Neural cell (in vitro differentiated cells): ENCODE measurements at regions not wholly inside any gene's neighbourhood (a gene's known extent, or its start where the extent isn't known, plus 50 kb on each side); places are given as distances from the start of the nearest gene placed in this dataset.
"Not testable (repeated sequence)": the region's sequence is repeated elsewhere in the genome, so short reads cannot be mapped to it uniquely, and the experiment has no call there.

Experiments used
- H2AFZ ChIP-seq: fragments of 200-600, 300-800 bp; sonication (generic), shearing (Covaris generic); 2 replicates; pipeline ENCODE4 v1.6.0; 2014; ENCODE audit warnings: low read depth, mild to moderate bottlenecking, antibody characterized with exemption, low read length, moderate library complexity
- H3F3A ChIP-seq: fragments of 200-600 bp; shearing (Covaris generic); 2 replicates; pipeline ENCODE4 v1.6.1; 2016; ENCODE audit warnings: mild to moderate bottlenecking, moderate library complexity, mixed read lengths, antibody characterized with exemption, low read length; ENCODE audit not compliant: insufficient read depth, poor library complexity, severe bottlenecking
- H3K27ac ChIP-seq: fragments of 200-600, 300-800 bp; sonication (generic), shearing (Covaris generic); 2 replicates; pipeline ENCODE4 v1.5.1; 2014; ENCODE audit warnings: mild to moderate bottlenecking, low read length, moderate library complexity
- H3K27me3 ChIP-seq: fragments of 300-800, 200-600 bp; sonication (generic), shearing (Covaris generic); 2 replicates; pipeline ENCODE4 v1.6.0; 2014; ENCODE audit warnings: mild to moderate bottlenecking, low read depth, low read length, moderate library complexity; ENCODE audit not compliant: insufficient read depth
- H3K36me3 ChIP-seq: fragments of 300-800, 200-600 bp; sonication (generic), shearing (Covaris generic); 2 replicates; pipeline ENCODE4 v1.5.1; 2014; ENCODE audit warnings: mild to moderate bottlenecking, antibody characterized with exemption, low read length, moderate library complexity; ENCODE audit not compliant: insufficient read depth
- H3K4me2 ChIP-seq: fragments of 300-800, 200-600 bp; sonication (generic), shearing (Covaris generic); 2 replicates; pipeline ENCODE4 v1.6.0; 2014; ENCODE audit warnings: mild to moderate bottlenecking, low read length
- H3K4me3 ChIP-seq: fragments of 300-800, 200-600 bp; sonication (generic), shearing (Covaris generic); 2 replicates; pipeline ENCODE4 v1.5.1; 2014; ENCODE audit warnings: mild to moderate bottlenecking, low read length, moderate library complexity
- H3K79me2 ChIP-seq: fragments of 200-600 bp; shearing (Covaris generic); replicated peaks from 2 replicates; pipeline ENCODE4 v1.6.0; 2014; ENCODE audit warnings: mild to moderate bottlenecking, low read length, moderate library complexity; ENCODE audit not compliant: insufficient read depth
- H3K9ac ChIP-seq: fragments of 300-800, 200-600 bp; sonication (generic), shearing (Covaris generic); 2 replicates; pipeline ENCODE4 v1.6.1; 2016; ENCODE audit warnings: mild to moderate bottlenecking, low read length, mixed read lengths
- H3K9me2 ChIP-seq: fragments of 200-600 bp; shearing (Covaris generic); 2 replicates; pipeline ENCODE4 v1.6.1; 2016; ENCODE audit warnings: mild to moderate bottlenecking, low read length, mixed read lengths; ENCODE audit not compliant: insufficient read depth
- H3K9me3 ChIP-seq: fragments of 200-600, 300-800 bp; sonication (generic), shearing (Covaris generic); 2 replicates; pipeline ENCODE4 v1.6.1; 2016; ENCODE audit warnings: mild to moderate bottlenecking, mixed run types, low read length, moderate library complexity, mixed read lengths
- H4K20me1 ChIP-seq: fragments of 200-600 bp; shearing (Covaris generic); 2 replicates; pipeline ENCODE4 v1.6.1; 2016; ENCODE audit warnings: mild to moderate bottlenecking, mixed run types; ENCODE audit not compliant: insufficient read depth
- EP300 ChIP-seq: fragments of 450-650 bp; conservative IDR thresholded peaks from 2 replicates; pipeline ENCODE4 v1.6.1; 2014; ENCODE audit warnings: antibody characterized with exemption, mild to moderate bottlenecking, moderate library complexity; ENCODE audit not compliant: poor library complexity, severe bottlenecking
- EZH2 ChIP-seq: fragments of 200-600, 300-800 bp; shearing (Covaris generic), sonication (generic); IDR thresholded peaks from 2 replicates; pipeline ENCODE4 v1.6.1; 2014; ENCODE audit warnings: antibody characterized with exemption, low read length, borderline replicate concordance, mild to moderate bottlenecking; ENCODE audit not compliant: insufficient read depth, poor library complexity, severe bottlenecking
- MXI1 ChIP-seq: fragments of 450-650 bp; conservative IDR thresholded peaks from 2 replicates; pipeline ENCODE4 v1.6.1; 2014; ENCODE audit warnings: antibody characterized with exemption, mild to moderate bottlenecking; ENCODE audit not compliant: poor library complexity, severe bottlenecking
- POLR2AphosphoS5 ChIP-seq: IDR thresholded peaks from 2 replicates; pipeline ENCODE4 v1.6.1; 2012
- RAD21 ChIP-seq: fragments of 450-650 bp; conservative IDR thresholded peaks from 2 replicates; pipeline ENCODE4 v1.6.1; 2014; ENCODE audit warnings: antibody characterized with exemption, mild to moderate bottlenecking, moderate library complexity
- SMC3 ChIP-seq: fragments of 450-650 bp; conservative IDR thresholded peaks from 2 replicates; pipeline ENCODE4 v1.6.1; 2014; ENCODE audit warnings: antibody characterized with exemption, mild to moderate bottlenecking, moderate library complexity; ENCODE audit not compliant: poor library complexity
- TAF1 ChIP-seq: IDR thresholded peaks from 2 replicates; pipeline ENCODE4 v1.6.1; 2012; ENCODE audit warnings: low read depth
- TF ChIP-seq, protein P1 (sequence below): fragments of 450-650 bp; IDR thresholded peaks from 2 replicates; pipeline ENCODE4 v1.5.1; 2014; ENCODE audit warnings: antibody characterized with exemption, mild to moderate bottlenecking, moderate library complexity; ENCODE audit not compliant: poor library complexity, severe bottlenecking
- TF ChIP-seq, protein P2 (sequence below): IDR thresholded peaks from 2 replicates; pipeline ENCODE4 v1.6.1; 2012; ENCODE audit warnings: borderline replicate concordance

DNA sequence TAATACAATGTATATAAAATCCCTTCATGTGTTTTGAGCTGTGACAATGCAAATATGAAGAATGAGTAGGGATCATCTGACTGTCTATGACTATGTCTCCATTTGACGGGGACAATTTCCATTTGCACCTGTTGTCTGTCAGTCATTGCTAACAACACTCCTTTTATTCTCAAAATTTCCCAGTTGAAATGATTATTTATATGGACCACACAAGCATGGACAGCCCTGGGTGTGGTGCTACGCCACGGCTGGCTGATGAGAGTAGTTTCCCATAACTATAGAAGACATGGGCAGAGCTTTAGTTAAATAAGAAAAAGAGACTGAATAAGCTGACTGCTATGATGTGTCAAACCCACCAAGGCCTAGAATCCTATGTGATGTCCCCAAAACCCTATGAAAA is 135.8 kb downstream of the MAP3K21 start:
- H3K36me3 ChIP-seq, result no peaks in the 10 kb centered on the region
- H3K4me3 ChIP-seq, result no peak overlapping the region
- no peaks in the 10 kb centered on the region for H3K79me2 ChIP-seq
- TF ChIP-seq POLR2AphosphoS5, result no peak
- TF ChIP-seq, protein P1, sequence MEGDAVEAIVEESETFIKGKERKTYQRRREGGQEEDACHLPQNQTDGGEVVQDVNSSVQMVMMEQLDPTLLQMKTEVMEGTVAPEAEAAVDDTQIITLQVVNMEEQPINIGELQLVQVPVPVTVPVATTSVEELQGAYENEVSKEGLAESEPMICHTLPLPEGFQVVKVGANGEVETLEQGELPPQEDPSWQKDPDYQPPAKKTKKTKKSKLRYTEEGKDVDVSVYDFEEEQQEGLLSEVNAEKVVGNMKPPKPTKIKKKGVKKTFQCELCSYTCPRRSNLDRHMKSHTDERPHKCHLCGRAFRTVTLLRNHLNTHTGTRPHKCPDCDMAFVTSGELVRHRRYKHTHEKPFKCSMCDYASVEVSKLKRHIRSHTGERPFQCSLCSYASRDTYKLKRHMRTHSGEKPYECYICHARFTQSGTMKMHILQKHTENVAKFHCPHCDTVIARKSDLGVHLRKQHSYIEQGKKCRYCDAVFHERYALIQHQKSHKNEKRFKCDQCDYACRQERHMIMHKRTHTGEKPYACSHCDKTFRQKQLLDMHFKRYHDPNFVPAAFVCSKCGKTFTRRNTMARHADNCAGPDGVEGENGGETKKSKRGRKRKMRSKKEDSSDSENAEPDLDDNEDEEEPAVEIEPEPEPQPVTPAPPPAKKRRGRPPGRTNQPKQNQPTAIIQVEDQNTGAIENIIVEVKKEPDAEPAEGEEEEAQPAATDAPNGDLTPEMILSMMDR, result no peak
- no peak overlapping the region for H3K4me2 ChIP-seq
- no peaks in the 10 kb centered on the region for H3K9me2 ChIP-seq
- no peaks in the 10 kb centered on the region for H3K9me3 ChIP-seq
- H3K27me3 ChIP-seq, result no peaks in the 10 kb centered on the region
- no peaks in the 10 kb centered on the region for H4K20me1 ChIP-seq
- no peaks in the 10 kb centered on the region for H3F3A ChIP-seq
- no peak overlapping the region for H3K27ac ChIP-seq
- no peak overlapping the region for H3K9ac ChIP-seq
- H2AFZ ChIP-seq, result no peak overlapping the region

DNA sequence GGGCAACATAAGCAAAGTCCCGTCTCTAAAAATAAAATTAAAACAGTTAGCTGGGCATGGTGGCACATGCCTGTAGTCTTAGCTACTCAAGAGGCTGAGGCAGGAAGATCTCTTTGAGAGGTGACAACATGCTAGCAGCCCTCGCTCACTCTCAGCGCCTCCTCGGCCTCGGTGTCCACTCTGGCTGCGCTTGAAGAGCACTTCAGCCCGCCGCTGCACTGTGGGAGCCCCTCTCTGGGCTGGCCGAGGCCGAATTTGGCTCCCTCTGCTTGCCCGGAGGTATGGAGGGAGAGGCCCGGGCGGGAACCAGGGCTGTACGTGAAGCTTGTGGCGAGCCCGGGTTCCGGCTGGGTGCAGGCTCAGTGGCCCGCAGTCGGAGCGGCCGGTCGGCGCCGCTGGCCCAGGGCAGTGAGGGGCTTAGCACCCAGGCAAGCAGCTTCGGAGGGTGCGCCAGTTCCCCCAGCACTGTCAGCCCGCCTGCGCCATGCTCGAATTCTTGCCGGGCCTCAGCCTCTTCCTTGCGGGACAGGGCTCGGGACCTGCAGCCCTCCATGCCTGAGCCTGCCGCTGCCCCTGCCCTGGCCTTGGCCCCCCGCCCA is 138.3 kb downstream of the MAP3K21 start:
- no peaks in the 10 kb centered on the region for H3F3A ChIP-seq
- no peak overlapping the region for H3K27ac ChIP-seq
- no peak overlapping the region for H3K4me3 ChIP-seq
- H3K9me3 ChIP-seq, result no peaks in the 10 kb centered on the region
- TF ChIP-seq RAD21, result no peak
- H4K20me1 ChIP-seq, result no peaks in the 10 kb centered on the region
- H3K4me2 ChIP-seq, result no peak overlapping the region
- H3K27me3 ChIP-seq, result no peaks in the 10 kb centered on the region
- no peaks in the 10 kb centered on the region for H3K79me2 ChIP-seq
- no peaks in the 10 kb centered on the region for H3K9me2 ChIP-seq
- H3K9ac ChIP-seq, result no peak overlapping the region
- no peak overlapping the region for H2AFZ ChIP-seq
- H3K36me3 ChIP-seq, result no peaks in the 10 kb centered on the region

DNA sequence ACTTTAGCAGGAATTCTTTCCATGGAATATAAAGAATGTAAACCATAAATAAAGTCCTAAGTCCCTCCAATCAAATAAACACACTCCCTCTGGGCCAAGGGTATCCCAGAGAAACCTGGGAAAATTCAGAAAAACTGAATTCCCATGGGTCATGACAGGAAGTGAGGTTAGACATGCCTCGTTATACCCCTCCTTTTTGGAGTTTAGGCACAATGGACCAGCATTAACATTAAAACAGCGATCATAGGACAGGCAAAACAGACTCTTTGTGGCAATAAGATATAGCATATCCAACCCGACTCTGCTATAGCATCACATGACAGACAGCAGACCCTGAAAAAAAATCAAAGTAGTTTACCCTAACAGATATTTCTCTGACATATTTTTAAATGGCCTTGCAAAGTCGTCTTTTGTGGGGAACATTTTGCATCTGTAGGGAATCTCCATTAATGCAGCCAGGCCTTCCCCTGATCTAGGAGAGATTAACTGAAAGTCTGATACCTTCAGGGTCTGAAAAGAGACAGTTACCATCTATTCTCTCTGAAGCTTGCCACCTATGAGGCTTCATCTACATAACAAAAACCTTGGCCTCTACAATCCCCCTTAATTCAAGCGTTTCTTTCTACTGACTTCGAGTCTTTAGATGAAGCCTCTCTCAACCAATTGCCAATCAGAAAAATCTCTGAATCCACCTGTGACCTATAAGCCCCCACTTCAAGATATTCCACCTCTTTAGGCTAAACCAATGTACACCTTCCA is 143.0 kb upstream of the KCNK1 start:
- Histone ChIP-seq H3K4me2 (no peak overlapping the region), H3K27ac (no peak overlapping the region)
- no peak for TF ChIP-seq RAD21
- no peak for TF ChIP-seq EZH2
- TF ChIP-seq TAF1, result no peak
- no peak for TF ChIP-seq EP300
- TF ChIP-seq, protein P1, result no peak
- TF ChIP-seq MXI1, result no peak
- TF ChIP-seq, protein P2, sequence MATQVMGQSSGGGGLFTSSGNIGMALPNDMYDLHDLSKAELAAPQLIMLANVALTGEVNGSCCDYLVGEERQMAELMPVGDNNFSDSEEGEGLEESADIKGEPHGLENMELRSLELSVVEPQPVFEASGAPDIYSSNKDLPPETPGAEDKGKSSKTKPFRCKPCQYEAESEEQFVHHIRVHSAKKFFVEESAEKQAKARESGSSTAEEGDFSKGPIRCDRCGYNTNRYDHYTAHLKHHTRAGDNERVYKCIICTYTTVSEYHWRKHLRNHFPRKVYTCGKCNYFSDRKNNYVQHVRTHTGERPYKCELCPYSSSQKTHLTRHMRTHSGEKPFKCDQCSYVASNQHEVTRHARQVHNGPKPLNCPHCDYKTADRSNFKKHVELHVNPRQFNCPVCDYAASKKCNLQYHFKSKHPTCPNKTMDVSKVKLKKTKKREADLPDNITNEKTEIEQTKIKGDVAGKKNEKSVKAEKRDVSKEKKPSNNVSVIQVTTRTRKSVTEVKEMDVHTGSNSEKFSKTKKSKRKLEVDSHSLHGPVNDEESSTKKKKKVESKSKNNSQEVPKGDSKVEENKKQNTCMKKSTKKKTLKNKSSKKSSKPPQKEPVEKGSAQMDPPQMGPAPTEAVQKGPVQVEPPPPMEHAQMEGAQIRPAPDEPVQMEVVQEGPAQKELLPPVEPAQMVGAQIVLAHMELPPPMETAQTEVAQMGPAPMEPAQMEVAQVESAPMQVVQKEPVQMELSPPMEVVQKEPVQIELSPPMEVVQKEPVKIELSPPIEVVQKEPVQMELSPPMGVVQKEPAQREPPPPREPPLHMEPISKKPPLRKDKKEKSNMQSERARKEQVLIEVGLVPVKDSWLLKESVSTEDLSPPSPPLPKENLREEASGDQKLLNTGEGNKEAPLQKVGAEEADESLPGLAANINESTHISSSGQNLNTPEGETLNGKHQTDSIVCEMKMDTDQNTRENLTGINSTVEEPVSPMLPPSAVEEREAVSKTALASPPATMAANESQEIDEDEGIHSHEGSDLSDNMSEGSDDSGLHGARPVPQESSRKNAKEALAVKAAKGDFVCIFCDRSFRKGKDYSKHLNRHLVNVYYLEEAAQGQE, result no peak
- TF ChIP-seq SMC3, result no peak

DNA sequence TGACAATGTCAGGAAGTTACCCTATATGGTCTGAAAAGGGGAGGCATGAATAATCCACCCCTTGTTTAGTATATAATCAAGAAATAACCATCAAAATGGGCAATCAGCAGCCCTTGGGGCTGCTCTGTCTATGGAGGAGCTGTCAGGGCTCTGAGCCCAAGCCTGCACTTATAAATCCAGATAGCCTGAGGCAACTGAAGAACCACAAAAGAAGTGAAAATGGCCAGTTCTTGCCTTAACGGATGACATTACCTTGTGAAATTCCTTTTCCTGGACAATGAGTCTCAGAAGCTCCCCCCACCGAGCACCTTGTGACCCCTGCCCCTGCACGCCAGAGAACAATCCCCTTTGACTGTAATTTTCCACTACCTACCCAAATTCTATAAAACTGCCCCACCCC is 142.1 kb upstream of the KCNK1 start:
- not testable (repeated sequence) for H3K36me3 ChIP-seq, H3K9ac ChIP-seq, H3K4me2 ChIP-seq, H3K9me2 ChIP-seq, H2AFZ ChIP-seq, H3K9me3 ChIP-seq, H3K27me3 ChIP-seq, H3K27ac ChIP-seq, H3K4me3 ChIP-seq, H4K20me1 ChIP-seq, H3K79me2 ChIP-seq, H3F3A ChIP-seq

More for the DNA sequence above, 143.0 kb upstream of the KCNK1 start:
- no peaks in the 10 kb centered on the region for H3K9me2 ChIP-seq
- no peaks in the 10 kb centered on the region for H4K20me1 ChIP-seq
- no peak overlapping the region for H2AFZ ChIP-seq
- H3K79me2 ChIP-seq, result no peaks in the 10 kb centered on the region
- H3K4me3 ChIP-seq, result no peak overlapping the region
- no peaks in the 10 kb centered on the region for H3K36me3 ChIP-seq
- H3K9ac ChIP-seq, result no peak overlapping the region
- H3K9me3 ChIP-seq, result no peaks in the 10 kb centered on the region
- no peaks in the 10 kb centered on the region for H3F3A ChIP-seq
- H3K27me3 ChIP-seq, result no peaks in the 10 kb centered on the region
